ENCODE measurements at regions not wholly inside any gene's neighbourhood (a gene's known extent, or its start where the extent isn't known, plus 50 kb on each side); places are given as distances from the start of the nearest gene placed in this dataset.
"Not testable (repeated sequence)": the region's sequence is repeated elsewhere in the genome, so short reads cannot be mapped to it uniquely, and the experiment has no call there.

DNA sequence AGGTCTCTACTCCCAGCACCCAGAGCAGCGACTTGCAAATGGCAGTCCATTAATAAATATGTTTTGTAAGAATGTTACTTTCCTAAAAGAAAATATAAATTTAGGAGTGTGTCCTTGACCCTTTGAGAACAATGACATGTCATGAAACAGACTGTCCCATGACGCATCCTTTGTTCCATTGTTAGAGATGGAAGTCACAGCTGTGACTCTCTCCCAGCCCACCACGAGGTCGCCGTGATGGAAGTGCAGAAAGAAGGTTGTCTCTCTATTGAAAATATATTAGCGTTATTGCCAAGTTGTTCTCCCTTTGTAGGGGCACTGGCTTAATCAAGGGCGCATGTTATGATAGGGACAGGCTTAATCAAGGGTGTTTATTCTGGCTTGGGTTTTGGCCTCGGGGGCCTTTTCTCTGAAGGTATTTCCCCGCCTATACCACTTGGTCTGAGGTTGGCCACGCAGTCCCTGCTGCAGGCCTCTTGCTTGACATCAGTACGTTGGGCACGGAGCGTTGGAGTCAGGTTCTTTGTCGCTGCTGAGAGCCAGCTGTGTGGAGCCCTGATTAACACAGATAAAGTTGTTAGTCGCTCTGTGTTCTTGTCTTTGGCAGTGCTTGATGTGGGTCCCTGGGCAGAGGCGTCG, 126.7 kb upstream of the ZNF536 start:
- no peak for DNase-seq

- no peak for DNase-seq
Observed at GRCh38 chr19:30249911-30250310, 122.3 kb upstream of the ZNF536 start.

DNA sequence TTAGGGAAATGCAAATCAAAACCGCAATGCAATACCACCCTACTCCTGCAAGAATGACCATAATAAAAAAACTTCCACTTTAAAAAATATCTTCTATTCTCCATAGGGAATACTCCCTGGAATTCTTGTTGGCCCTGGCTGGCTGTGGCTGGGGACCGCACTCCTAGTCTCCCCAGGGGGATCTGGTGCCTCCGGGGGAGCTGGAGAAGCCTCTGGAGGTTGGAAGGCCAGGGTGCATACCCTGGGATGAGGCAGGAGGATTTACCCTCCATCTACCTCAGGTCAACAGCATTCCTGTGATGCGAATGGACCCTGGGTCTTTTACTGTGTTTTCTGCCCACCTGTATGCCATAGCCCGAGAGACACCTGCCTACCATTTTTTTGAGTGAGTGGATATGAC, 120.0 kb upstream of the ZNF536 start:
- DNase-seq, result no peak

- DNase-seq, result no peak
Observed at GRCh38 chr19:30253581-30253996, 118.6 kb upstream of the ZNF536 start.

DNA sequence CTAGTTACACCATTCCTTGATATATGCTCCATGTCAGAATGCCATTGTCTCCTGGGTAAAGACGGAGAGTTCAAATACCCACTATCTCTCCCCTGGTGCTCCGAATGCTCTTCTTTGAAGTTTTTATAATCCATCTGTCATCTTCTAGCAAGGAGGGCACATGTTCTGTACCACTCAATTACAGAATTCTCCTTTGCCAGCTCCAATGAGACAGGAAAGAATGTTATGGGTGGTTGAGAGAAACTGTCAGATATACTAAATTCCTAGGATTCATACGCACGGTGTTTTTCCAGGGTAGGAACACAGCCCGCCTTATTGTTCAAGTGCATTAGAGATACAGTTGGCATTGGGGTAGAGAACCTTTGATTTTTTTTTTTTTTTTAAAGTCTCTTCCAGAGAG, 118.0 kb upstream of the ZNF536 start:
- no peak for DNase-seq

DNA sequence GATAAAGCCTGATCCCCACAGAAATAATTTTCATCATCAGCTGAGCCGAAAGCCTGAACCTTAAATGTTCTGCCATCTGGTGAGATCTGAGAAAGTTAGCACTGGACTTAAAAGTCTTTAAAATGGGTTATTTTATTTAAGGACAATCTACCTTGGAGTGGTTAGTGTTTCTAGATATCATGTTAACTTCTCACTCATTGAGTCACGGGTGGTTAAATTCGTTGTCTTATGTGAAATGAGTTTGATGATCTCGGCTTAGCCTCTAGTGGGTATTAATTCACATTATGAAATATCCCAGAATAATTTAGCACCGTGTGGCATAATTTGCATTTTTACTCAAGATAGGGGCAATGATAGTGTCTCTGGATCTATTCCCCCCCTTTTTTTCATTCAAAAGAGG, 117.4 kb upstream of the ZNF536 start:
- DNase-seq, result no peak

DNA sequence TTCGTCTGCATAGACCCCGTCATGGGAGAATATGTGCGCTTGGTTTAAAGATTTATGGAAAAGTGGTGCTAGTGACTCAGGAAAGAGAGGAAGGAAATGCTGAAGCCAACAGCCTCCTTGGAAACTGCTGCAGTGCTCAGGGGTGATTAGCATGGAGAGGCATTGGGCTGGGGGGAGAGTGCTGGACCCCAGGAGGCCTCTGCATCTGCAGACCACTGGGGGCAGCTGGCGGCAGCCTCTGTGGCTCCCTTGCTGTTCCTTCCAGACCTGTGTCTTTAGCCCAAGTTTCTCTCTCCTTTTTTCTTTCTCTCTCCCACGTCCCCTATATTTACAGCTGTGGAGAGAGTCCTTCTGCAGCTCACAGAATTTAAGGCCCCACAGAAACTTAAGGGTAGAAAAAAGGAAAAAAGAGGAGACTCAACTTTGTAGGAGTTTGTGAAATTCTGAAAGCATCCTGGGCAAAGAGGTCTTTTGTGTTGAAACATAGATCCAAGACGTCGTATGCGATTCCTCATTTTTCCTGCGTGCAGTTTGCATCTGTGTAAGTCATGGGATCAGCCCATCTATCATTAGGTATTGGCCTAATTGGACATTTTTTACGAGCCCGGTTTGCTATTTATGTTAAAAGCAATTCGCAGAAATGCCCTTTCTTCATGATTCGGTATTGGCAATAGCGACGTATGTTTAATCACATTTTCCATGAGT, 116.2 kb upstream of the ZNF536 start:
- no peak for DNase-seq

DNA sequence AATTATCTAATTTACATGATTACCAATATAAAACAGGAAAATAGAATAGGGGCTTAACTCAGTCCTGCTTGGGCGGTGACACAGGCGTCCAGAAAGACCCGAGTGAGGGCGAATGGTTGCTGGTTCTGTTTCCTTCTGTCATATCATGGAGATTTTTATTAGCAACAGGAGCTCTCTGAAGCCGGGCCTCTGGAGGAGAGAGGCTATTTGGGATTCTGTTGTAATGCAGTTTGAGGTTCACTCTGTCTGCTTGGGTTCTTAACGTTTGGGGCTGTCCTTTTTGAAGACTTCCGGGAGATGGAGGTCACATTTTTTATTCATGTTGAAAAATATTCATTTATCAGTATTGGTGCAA, 115.7 kb upstream of the ZNF536 start:
- DNase-seq, result no peak

- no peak for DNase-seq
Observed at GRCh38 chr19:30263830-30264381, 108.3 kb upstream of the ZNF536 start.

GRCh38 chr19:30265918-30266317, 106.3 kb upstream of the ZNF536 start:
- not testable (repeated sequence) for DNase-seq

DNA sequence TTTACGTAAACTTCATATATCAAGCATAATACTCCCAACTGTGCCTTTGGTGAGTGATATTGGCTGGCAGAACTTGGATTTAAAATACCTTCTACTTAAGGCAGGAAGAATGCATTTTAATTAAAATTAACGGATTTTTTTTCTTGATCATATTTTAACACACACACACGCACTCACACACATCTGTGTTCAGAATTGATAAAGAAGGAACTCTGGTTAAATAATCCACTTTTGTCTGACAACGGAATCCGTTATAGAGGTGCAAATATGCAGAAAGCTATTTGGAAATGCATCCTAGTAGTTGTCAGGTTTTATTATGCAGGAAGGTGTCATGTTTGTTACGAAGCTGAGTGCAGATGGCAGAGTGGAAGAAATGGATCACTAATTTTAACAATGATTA, 105.5 kb upstream of the ZNF536 start:
- DNase-seq, result no peak

- DNase-seq, result no peak
Observed at GRCh38 chr19:30267332-30267731, 104.9 kb upstream of the ZNF536 start.

GRCh38 chr19:30268601-30269000, 103.6 kb upstream of the ZNF536 start:
- DNase-seq, result no peak

DNA sequence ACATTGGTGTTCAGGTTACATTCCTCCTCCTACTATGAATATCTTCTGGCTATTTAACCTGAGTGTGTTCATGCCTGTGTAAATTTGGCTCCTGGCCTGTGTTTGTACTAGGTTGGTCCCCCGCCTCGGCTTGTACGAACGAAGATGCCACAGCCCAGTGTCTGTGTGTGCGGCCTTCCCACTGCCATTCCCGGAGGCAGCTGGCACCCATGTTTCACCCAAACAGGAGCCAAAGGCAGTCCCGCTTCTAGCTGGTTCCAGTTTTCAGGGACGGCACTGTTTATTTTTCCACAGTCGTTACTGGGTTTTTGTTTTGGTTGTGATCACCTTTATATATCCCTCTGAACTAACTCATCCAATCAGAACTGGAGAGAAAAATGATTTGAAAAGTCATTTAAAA, 102.5 kb upstream of the ZNF536 start:
- no peak for DNase-seq

- no peak for DNase-seq
Observed at GRCh38 chr19:30271816-30272215, 100.4 kb upstream of the ZNF536 start.

- DNase-seq, result no peak
Observed at GRCh38 chr19:30272554-30272953, 99.6 kb upstream of the ZNF536 start.

GRCh38 chr19:30273184-30273583, 99.0 kb upstream of the ZNF536 start:
- no peak for DNase-seq

GRCh38 chr19:30274987-30275386, 97.2 kb upstream of the ZNF536 start:
- DNase-seq, result no peak

DNA sequence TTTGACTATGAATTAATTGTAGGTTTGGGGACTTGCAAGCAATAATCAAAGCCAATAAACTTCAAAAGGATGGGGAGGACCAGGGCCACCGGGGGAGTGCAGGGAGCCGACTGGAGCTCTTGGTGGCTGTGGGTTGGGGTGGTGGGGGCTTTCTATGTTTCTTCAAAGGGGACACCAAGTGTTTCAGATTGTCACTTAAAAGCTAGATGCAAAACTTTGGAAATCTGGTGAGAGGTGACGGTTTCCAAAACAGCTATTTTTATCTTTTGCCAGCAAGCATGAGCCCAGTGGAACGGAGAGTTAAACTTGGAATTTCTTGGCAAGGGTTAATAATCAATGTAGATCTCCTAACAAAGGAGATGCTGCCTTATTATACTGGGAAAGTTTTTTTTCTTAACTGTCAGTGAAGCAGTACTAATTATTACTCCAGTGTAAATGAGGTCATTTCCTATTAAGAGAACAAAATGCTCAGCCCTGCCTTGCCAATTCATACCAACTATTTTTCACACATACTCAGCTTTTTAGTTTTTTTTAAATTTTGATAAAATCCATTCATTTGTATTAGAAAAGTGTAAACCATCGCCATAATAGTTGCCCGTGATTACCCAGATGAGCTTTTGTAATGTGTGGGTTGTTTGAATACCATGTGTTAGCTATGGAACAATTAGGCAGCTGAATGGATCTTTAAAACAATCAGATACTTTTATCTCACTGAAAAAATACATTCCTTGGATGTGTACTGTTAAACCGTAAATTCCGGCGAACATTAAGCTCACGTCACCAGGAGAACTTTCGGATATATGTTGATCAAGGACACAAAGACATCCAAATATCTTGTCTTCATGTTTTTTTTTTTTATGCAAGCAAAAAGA, 95.9 kb upstream of the ZNF536 start:
- DNase-seq, result no peak

GRCh38 chr19:30276883-30277280, 95.3 kb upstream of the ZNF536 start:
- DNase-seq, result no peak

- DNase-seq, result no peak
Observed at GRCh38 chr19:30277941-30278881, 94.0 kb upstream of the ZNF536 start.

DNA sequence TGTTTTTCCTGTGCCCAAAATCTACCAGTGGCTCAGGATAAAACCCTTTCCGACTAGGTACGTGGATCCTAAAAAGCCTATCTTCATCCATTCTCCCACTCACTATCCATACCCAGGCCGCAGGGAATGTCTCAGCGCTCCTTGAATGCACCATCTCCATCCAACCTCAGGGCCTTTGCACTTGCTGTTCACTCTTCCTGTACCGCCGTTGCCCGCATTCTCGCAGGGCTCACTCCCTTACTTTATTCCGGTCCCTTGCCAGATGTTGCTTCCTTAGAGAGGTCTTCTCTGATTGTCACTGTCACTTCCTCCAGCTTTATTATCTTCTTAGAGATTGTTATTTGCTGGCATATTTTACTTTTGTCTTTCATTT, 93.3 kb upstream of the ZNF536 start:
- DNase-seq, result no peak

GRCh38 chr19:30280018-30280417, 92.2 kb upstream of the ZNF536 start:
- DNase-seq, result no peak
